GM21619 (cell line): ENCODE measurements at regions not wholly inside any gene's neighbourhood (a gene's known extent, or its start where the extent isn't known, plus 50 kb on each side); places are given as distances from the start of the nearest gene placed in this dataset.

Experiments used
- ATAC-seq: cut with Tn5 transposase; IDR thresholded peaks from one replicate; pipeline ENCODE4 v1.9.1; 2021; ENCODE audit not compliant: unreplicated experiment

- ATAC-seq = no peak
Measured at GRCh38 chr7:136807598-136807997, 60.9 kb upstream of the CHRM2 start.

GRCh38 chr7:136803028-136803427 is 65.4 kb upstream of the CHRM2 start:
- ATAC-seq = no peak

DNA sequence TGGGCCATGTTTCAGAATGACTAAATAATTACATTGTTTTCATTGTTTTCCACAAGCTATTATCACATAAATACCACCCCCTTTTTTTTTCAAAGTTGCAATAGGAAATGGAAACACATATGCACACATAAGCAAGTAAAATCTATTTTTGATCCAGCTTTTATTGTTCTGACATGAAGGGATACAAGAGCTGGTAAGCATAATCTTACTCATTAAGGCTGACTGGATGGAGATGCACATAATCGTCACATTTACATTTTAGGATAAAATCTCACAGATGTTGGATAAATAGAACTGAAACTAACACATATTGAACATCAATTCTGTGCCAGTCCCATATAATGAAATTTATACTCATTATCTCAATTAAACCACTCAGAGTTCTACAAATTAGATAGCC is 84.5 kb upstream of the CHRM2 start:
- ATAC-seq = no peak

DNA sequence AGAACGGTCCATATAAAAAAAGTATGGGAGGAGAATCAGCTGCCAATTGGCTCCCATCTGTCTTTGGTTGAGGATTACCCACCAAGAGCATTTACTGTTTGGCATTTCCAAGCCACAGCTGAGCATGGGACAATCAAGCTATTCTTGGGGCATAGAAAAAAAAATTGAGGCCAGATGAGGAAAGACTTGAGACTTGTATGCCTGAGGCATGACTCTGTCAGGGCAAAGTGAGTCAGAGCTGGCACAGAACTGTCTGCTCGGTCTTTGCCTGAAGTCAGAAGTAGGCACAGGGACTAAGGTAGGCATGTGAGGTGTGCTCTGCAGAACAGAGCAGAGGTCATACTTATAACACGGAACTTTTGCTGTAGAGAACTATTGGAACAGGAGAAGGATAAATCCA is 126.5 kb upstream of the CHRM2 start:
- no peak for ATAC-seq

DNA sequence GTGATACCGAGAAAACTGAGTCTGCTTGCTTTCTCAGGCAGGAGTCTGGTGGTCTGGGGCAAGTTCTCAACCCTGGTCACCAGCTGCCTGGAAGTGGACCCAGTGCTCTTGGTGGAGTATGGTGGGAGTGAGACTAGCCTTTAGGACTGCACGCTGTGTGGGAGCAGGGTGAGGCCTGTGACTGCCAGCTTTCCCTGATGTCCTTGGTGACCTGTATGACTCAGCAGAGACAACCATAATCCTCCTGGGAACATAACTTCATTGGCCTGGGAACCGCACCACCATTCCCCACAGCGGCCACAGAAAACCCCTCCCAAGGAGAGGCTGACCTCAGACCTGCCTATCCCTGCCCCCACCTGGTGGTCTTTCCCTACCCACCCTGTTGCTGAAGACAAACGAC is 139.5 kb upstream of the CHRM2 start:
- no peak for ATAC-seq

DNA sequence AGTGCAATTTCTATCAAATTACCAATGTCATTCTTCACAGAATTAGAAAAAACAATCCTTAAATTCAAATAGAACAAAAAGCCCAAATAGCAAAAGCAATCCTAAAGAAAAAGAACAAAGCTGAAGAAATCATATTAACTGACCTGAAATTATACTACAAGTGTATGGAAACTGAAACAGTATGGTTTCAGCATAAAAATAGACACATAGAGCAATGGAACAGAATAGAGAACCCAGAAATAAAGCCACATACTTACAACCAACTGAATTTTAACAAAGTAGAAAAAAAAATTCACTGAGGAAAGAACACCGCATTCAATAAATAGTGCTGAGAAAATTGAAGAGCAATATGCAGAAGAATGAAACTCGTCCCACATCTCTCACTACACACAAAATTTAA is 142.0 kb upstream of the CHRM2 start:
- ATAC-seq = no peak

DNA sequence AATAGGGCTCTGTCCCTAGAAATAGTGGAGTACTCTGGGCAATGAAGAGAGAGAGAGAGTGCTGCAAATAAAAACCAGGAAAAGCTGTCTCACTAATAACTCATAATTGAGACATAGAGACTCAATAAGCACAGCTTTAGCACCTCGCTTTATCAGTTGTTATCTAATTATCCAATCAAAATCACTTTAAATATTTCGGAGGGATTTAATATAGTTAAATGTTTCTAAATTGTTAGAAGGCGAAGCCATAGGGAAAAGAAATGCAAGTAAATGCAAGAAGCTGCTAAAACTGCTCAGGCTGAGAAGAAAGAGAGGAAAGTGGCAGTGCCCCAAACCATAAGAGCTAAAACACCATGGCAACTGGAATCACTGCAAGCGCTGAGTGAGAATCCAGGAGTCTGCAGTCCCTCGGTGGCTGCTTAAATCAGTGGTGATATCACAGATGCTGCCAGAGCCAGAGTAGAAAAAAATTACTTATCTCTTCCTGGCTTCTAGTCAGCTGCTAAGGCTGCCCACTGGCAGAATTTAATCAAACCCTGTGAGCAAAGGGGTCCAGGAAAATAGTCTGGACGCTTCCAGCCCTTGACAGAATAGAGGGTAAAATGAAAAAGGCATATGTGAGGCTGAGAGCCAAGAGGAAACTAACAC is 150.4 kb upstream of the CHRM2 start:
- ATAC-seq = no peak

GRCh38 chr7:136714062-136714461 is 154.4 kb upstream of the CHRM2 start:
- ATAC-seq = no peak

DNA sequence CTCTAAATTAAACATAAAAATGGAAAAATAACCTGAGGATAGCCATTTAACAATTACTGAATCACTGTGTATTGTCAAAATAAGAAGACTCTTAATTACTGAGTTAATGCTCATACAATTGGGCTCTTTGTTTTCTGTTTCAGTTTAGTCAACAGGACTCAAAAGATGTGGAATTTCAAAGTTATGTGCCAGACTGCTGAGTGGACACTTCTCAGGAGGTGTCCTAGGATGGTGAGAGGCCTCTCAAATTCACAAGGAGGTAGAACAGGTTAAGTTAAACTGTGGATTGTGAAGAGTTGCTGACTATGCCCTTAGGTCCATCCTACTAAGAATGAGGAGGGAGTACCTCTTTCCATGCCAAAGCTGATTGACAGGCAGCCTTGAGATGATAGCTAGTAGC is 157.7 kb upstream of the CHRM2 start:
- ATAC-seq = no peak

DNA sequence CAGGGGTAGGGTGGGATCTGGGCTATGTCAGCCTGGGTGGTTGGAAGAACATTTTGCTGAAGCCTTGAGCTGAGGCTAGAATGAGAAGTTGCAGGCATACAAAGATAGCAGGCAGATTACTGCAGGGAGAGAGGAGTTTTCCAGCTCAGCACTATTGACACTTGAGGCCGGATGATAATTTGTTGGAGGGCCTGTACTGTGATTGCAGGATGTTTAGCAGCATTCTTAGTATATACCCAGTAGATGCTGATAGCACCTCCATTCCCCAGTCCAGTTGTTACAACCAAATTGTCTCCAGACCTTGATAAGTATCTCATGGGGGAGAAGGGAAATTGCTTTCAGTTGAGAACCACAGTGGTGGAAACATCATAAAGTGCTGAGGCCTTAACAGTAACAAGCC is 158.6 kb upstream of the CHRM2 start:
- ATAC-seq = no peak

DNA sequence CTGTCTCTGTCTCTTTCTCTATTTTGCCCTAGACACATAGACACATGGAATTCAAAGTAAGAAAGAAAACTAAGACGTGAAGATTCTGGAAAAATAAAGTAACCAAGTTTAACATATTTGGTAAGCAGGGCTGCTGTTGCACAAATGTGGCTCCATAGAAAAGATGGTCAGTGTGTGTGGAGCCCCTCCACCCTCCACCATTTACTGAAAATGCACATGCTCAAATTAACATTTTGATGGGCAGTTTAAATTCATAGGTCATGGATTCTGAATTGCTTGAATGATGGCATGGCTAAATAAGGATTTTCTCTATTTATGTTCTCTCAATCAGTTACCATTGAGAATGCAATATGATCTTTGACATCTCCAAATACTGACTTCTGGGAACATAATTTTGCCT is 165.5 kb upstream of the CHRM2 start:
- no peak for ATAC-seq

GRCh38 chr7:136698977-136699376 is 169.5 kb upstream of the CHRM2 start:
- ATAC-seq = no peak

GRCh38 chr7:136698231-136698630 is 170.2 kb upstream of the CHRM2 start:
- no peak for ATAC-seq

- ATAC-seq = no peak
Measured at GRCh38 chr7:136697271-136697670, 171.2 kb upstream of the CHRM2 start.

- ATAC-seq = no peak
Measured at GRCh38 chr7:136693166-136694119, 175.0 kb upstream of the CHRM2 start.

DNA sequence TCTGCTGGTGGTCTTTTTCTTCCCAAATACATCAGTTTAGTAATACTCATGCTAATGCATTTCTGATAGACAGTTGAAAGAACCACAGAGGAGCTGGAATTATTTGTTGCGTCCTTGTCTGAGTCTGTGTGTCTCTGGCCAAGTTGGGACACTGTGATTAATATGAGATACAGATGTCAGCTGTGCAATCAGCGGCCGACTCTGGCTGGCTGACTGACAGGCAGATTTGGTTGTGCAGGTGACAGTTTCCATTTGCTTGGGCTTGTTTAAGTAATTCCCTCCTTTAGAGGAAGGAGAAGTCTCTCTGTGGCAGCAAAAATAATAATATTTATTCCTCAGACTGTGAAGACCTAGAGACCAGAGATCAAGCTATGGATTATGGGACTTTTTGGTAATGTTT is 176.2 kb upstream of the CHRM2 start:
- no peak for ATAC-seq

DNA sequence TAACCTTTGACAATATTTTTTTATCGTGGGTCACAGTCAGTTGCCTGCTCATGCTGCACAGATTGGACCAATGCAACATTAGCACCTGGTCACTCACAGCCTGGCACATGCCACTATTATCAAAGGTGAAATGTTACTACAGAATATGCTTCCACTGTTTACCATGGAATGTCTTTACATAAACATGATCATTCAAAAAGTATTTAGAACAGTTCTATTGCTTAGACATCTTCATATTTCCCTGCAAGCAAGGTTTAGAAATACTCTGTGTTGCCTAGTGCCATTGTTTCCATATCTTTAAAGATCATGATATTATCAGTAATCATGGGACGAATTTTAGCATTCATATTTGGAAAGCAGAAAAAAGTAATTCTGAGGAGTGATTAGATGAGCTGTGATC is 179.9 kb upstream of the CHRM2 start:
- no peak for ATAC-seq

- ATAC-seq = no peak
Measured at GRCh38 chr7:136687693-136688322, 180.6 kb upstream of the CHRM2 start.

DNA sequence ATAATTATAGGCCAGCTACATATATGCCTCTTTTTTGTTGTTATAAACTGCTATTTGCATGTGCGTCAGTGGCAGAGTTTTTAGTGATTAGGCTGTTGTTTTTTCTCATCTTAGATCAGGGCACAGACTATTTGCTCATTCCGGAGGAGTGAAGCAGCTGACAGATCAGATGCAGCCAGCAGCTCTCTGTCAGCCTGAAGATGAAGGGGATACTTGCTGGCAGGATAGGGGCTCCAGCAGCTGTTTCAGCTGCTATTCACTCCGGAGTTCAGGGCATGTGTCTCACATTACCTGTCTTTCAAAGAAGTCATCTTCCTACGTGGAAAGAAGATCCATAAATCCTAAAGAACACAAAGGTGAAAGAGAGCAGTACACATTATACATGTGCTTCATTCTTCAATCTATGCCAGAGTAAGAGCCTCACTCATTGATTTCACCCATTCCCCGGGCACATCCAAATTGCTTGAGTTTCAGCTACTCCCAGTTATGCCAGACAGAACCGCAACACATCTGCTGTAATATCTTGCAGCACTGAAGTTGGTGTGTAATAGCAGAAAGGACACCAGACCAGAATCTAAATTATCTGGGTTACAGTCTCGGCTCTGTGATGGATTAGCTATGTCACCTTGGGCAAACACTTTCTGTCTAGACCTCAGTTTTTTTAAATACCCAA is 182.8 kb upstream of the CHRM2 start:
- no peak for ATAC-seq

- no peak for ATAC-seq
Measured at GRCh38 chr7:136677471-136678365, 190.7 kb upstream of the CHRM2 start.
